Esophagus muscularis mucosa (tissue), 3 donors: ENCODE measurements at regions not wholly inside any gene's neighbourhood (a gene's known extent, or its start where the extent isn't known, plus 50 kb on each side); places are given as distances from the start of the nearest gene placed in this dataset.
"Not testable (repeated sequence)": the region's sequence is repeated elsewhere in the genome, so short reads cannot be mapped to it uniquely, and the experiment has no call there.

Experiments used
- CTCF ChIP-seq, 3 experiments: fragments of 200-600 bp in 2 of 3; fragments of 450-650 bp in 1 of 3; sonication (generic) in 2 of 3; IDR thresholded peaks; one replicate each; pipeline ENCODE4 v1.5.1; 2017 to 2019; ENCODE audit warnings: antibody characterized with exemption in 3 of 3, mild to moderate bottlenecking in 2 of 3, moderate library complexity in 1 of 3
- POLR2A ChIP-seq: fragments of 450-650 bp; IDR thresholded peaks from one replicate; pipeline ENCODE4 v1.6.1; 2017; ENCODE audit warnings: antibody characterized with exemption, moderate library complexity, mild to moderate bottlenecking, low read depth
- POLR2AphosphoS5 ChIP-seq, 2 donors: sonication (generic); formaldehyde crosslinking; IDR thresholded peaks; one replicate each; pipeline ENCODE4 v1.6.1; 2017; ENCODE audit warnings: antibody characterized with exemption in 2 of 2

DNA sequence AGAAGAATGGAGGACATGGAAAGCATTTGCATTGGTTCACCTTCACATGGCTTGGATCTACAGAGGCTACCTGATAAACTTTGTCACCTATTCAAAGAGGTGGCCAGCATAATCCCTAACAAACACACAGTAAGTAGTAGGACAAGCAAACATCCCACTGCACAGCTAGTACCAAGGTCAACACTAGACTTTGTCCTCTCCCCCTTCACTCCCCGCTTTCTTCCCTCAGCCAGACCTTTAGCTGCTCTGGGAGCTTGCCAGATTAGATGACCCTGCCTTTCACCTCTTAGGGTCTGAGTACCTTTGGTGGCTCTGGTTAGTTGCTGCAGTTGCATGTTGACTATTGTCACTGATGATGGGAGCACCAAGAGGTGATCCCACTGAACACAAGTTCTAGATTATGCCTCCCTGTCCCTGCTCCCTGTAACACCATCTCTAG is 211.3 kb downstream of the CCDC74A start:
- TF ChIP-seq CTCF (IDR thresholded peaks at IDR 0.05); POLR2A; POLR2AphosphoS5 (IDR thresholded peaks at IDR 0.05): not testable (repeated sequence)
